GM19452 (cell line): ENCODE measurements at regions not wholly inside any gene's neighbourhood (a gene's known extent, or its start where the extent isn't known, plus 50 kb on each side); places are given as distances from the start of the nearest gene placed in this dataset.

Experiments used
- ATAC-seq: cut with Tn5 transposase; IDR thresholded peaks from one replicate; pipeline ENCODE4 v1.9.1; 2021; ENCODE audit not compliant: unreplicated experiment

DNA sequence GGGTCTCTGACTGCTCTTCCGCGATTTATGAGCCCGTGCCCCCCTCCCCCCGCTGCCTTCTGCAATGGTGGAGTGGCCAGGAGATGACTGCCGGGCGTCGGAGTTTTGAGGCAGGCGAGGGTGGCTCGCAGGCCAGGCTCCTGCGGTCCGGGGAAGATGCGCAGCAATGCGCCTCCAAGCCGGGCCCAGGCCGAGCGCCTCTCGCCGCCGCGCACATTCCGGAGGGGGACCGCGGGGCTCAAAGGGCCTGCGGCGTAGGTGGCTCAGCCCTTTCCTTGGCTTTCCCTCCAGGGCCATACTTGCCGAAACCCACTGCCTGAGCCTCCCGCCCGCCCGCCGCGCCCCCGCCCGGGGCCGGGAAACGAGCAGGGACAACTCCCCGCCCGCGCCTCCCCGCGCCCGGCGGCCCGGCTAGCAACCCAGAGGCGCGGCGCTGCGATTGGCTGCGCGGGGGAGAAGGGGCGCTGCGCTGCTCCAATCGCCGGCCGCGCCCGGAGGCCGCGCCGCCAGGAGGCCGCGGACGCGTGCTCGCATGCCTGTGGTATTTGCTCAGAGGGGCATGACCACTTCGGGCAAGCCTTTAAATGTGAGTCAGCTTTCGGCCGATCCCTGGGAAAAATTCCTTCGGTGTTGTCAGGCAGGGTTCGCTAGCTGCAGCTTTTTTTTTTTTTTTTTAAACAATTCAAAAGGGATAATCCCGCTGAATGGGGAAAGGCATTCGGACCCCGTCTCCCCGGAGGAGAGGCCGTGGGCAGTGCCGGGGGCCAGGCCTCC is 157.9 kb upstream of the PARP11 start:
- ATAC-seq = no peak

DNA sequence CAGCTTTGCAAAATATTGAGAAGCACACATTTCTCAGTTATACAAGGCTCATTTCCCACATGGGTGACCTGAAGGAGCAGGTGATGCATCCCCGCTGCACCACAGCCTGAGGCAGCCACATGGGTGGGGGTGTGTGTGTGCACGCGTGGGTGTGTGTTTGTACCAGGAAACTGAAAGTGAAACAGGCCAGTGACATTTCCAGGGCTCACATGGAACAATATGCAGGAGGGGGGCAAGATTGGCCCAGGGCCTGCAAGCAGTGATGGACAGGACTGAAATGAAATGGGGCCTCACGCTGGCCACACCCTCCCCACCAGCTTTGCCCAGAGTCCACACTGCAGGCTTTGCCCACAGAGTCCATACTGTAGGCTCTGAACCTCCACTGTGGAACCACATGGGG is 154.2 kb upstream of the PARP11 start:
- no peak for ATAC-seq

DNA sequence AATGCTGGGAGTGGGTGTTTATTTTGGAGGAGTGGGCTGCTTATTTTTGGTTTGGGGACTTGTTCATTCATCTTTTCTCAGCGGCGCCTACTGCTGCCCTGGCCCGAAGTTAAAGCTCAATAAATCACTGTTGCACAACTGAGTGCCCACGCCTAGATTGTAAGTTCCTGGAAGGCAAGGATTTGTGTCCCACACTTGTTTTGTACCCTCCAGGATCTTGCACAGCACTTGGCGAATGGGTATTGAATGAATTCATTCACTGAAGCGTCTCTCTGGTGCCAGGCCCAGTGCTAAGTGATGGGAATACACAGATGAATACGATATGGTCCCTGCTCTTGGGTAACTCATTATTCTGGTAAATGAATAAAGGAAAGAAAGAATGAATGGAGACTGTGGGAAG is 153.3 kb upstream of the PARP11 start:
- ATAC-seq = no peak

DNA sequence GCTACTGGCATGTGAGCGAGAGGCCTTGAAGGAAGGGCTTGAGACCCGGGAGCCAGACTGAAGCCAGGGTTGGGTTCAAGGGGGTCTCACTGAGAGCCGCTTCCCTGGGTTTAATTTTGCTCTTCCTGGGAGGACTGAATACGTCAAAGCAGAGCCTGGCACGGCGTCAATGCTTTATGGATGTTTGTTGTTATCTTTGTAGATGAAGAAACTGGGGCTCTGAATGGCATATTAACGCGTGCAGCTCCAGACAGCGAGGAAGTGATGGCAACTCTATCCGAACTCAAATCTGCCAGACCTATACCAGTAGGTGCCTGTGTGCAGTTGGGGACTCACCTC is 152.8 kb upstream of the PARP11 start:
- ATAC-seq = no peak

DNA sequence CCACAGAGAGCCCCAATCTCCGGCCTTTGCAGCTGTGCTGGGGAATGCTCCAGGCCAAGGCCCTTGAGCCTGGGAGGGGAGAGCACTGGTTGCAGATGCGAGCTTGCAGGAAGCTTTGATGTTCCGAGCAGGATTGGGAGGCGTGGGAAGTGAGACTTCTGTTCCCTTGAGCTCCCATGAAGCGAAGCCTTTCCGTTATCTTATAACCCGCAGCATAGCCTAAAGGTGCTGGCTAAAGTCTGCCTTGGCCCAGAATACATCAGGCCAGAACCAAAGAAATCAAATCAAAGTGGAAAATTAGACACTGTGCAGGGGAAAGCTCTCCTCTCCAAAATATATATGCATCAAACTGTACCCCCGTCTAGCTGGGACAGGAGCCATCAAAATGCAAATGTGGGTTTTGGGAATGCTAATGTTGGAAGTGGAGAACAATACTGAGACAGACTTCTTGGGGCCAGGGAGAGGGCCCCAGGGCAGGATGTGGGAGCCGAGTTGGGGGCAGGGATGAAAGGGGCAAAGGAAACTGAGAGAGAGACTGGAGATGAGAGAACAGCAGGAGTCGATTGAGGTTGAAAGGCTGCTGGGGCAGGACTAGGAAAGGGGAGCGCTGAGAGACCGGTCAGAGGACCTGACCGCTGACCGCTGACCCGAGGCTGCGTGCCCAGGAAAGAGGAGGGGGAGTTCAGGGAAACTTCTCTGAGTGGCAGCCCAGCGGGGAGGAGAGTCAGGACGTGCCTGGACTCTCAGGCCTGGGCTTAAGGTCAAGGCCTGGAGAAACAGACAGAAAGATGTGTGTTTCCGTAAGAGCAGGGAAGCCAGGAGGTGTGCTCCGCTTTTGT is 152.2 kb upstream of the PARP11 start:
- ATAC-seq = no peak

DNA sequence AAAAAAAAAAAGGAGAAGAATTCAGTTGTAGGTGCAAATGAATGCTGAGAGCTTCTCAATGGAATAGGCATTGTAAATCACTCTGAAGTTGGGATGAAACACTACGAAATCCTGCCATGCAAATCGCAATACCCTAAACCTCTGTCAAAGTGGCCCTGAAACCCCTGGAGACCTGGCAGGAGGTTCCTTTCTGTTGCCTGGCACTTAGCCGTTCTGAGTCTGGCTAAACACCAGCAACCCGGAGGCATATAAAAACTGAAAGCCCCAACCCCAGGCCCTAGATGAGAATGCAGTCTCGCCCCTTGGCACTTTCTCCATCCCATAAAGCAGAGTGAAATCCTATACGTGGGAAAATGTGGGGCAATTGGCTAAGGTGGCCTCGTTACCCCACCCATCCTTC is 151.5 kb upstream of the PARP11 start:
- ATAC-seq = no peak

DNA sequence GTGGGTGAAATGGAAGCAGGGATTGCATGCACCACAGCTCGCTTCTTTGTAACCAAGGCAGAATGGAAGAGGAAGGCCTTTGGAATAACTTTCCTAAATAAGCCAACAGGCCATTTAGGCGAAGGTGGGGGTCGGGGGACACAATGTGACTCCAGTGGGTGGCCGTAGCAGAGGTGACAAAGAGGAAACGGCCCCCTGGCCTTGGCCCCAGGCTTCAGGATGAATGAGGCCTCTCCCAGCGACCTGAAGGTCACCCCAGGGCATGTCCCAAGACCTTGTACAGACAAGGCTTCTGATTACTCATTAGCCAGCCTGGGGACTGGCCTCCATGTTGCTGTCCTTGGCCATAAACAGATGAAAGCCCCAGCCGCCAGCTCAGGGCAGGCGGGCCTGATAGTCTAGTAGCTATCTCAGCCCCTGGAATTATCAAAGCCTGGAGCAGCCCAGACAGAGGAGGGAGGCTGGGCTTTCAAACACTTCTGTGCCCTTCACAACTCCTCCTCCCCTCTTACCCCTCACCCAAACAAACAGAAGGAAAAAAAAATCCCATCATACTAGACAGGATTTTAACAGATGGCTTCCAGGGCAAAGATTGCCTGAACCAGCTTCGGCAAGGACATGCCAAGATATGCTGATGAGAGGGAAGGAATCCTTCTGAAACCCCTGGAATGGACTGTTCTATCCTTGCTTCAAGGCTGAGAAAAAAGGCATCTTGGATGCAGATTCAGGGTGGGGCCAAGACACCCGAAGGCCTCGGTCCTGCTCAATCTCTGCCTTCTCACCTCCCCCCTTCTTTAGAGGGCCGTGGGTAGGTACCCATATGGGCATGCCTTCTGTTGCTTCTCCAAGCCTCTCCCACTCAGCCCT is 142.3 kb upstream of the PARP11 start:
- no peak for ATAC-seq

DNA sequence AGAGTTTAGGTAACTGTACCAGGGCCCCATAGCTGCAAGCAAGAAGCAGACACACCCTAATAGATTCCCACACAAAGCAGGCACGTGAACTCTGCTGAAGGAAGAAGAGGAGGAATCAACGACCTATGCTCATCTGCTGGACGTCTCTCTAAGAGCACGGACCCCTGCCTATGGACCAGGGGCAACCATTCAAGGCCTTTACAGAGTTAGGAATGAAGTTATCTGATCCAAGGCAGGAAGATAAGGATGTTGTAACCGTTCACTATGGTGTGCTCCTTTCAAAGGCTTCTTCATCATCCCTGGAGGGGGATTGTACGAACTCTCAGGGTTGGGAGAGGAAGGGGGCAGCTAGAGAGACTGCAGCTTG is 141.6 kb upstream of the PARP11 start:
- ATAC-seq = no peak

DNA sequence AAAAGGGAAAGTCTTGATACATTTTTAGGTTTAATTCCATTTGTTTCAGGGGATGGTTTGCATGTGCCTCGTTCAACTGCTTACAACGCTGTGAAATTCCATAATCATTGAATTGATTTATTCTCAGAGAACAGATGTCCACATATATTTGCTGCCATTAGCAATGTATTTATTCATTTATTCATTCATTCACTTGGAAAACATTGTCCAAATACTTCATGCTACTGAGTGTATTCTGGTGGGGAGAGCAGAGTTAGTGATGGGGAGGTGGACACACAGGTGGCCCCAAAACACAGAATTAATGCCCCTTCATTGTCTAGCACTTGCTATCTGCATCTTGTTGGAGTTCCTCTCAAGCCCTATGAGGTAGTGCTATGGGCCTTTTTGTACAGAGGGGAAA is 141.2 kb upstream of the PARP11 start:
- ATAC-seq = no peak

DNA sequence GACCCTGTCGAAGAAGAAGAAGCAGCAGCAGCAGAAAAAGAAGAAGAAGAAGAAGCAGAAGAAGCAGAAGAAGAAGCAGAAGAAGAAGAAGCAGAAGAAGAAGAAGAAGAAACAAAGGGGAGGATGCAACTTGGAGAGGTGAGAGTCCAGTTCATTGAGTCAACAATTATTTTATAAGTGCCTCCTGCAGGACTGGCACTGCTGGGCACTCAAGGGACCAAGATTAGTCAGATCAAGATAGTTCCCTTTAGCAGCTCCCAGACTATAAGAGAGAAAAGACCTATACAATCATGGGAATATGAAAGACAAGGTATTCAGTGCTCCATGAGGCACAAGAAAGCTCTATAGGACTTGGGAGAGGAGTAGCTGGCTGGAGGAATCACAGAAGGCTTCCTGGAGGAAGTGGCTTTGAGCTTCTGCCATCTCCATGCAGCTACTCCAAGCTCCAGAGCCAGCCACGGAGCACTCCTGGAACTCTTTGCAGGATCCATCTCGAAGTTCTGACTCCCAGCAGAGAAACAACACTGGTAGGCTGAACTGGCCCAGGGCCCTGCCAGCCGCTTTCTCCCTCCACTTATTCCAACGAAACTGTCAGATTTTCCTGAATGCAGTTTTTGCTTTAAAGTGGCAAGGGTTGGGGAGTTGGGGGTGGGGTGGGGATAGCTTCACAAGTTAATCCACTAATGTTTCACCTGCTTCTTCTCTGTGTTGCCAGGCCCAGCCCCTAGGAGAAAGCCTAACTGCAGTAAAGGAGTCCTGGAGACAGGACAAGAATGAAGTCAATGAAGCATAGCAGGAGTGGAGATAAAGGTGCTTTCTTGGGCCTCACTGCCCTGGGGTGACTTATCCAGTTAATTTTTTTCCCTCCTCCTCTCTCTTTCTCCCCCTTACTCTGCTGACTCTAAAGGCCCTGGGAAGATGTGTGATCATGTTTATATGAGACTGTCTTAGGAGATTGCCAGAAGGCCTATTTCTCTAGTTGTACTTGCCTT is 140.1 kb upstream of the PARP11 start:
- no peak for ATAC-seq

DNA sequence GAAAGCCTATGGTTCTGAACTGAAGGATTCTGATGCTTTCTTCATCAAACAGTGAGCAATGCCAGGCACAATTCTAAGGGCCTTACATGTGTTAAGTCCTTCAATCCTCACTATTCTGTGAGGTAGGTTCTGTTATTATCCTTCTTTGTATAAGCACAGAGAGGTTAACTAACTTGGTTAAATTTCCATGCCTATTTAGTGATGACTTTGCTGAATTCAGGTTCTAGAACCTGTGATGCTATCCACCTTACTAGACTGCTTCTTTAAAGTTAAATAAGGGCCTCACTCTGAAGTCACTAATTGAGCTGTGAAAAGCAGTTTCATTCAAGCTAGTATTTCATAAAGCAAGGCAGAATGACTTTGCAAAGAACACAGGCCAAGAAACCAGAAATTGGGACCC is 138.9 kb upstream of the PARP11 start:
- ATAC-seq = no peak

DNA sequence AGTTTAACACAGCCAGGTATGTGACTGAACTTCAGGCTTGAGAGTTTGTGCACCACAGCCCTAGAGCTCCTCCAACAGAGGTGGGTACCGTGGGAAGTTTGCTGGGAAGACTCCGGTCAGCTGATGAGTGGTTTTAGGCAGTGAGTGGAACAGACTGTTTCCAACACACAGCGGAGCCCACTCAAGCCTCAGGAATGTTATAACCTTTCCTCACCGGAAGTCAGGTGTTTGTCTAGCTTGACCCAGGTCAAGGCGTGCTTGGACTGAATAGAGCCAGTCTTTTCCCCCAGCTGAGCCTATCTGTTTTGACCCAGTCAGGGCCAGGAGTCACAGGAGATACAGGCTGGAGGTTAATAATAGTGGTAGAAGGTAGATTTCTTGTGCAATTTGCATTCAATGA is 138.4 kb upstream of the PARP11 start:
- no peak for ATAC-seq

DNA sequence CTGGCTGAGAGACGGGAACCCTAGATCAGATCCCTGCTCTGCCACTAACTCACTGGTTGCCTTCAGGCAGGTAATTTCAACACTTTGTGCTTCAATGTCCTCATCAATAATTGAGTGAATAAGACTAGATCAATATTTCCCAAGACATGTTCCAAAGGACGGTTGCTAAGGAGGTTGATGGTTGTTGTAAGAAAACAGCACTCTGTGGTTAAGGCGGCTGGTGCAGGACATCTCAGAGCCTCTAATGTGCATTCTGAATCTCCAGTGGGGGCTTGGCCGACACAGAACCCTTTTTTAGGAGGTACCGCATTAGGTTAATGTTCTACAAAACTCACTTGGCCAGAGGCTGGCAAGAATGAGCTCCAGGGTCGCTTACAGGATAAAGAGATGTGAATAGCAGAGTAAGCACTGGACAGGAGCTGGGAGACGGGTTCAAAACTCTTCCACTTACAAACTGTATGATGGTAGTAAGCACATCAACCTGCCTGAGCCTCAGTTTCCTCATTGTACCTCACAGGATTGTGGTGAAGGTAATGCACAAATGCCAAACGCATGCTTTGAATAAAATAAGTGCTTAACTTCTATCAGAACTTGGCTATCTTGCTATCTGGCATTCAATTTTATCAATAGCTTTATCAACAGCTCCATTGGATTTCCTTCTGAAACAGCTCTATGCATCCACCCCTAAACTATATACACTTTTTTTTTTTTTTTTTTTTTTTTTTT is 136.9 kb upstream of the PARP11 start:
- ATAC-seq = no peak

DNA sequence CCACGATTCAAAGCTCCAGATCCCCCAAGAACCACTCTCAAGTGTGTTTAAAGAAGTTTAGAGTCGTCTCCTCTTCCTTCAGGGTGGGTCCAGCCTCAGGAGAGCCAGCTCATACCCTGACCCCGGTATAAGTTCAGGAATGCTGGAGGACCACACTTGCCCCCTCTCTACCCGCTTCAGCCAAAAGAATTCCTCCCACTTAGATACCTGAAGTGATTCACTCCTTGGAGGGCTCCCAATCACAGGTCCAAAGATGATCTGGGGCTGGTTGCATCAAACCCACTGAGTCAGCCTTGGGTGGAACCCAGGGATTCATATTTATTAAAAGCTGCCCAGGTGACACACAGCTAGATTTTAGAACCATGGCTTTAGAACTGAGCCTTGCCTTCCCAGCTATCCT is 133.5 kb upstream of the PARP11 start:
- no peak for ATAC-seq

DNA sequence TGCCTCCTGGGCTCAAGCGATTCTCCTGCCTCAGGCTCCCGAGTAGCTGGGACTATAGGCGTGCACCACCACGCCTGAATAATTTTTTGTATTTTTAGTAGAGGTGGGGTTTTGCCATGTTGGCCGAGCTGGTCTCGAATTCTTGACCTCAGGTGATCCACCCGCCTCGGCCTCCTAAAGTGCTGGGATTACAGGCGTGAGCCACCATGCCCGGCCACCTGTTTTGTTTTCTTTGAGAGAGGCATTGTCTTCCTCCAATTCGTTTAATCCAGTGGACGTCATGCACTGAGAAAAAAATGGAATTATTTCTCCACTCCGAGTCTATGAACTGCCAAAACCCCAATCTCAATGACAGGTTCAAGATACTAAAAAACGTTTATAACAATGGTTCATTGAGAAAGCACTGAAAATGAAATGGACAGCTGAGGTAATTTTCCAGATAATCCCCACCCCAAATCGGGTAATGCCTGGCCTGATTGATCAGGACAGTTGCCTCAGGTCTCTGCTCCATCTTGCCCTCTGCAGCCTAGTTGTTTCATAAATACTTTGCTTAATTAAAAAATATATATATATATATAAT is 132.7 kb upstream of the PARP11 start:
- ATAC-seq = no peak

DNA sequence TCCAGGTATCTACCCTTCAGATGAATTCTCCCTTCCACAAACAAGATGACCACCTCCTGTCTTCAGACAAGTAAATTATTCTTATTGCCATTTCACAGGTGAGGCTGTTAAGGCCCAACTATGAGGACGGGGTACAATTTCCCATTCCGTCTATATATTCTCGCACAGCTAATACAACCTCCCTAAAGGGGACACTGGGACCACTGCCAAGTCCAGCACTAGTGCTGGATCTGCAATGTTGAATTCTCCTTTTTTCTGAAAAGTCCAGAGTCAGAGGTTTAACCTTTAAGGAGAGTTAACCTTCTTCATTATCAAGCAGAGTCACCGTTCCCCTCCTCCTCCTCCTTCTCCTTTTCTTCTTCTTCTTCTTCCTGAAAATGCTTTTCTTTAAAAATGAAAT is 130.4 kb upstream of the PARP11 start:
- ATAC-seq = no peak

DNA sequence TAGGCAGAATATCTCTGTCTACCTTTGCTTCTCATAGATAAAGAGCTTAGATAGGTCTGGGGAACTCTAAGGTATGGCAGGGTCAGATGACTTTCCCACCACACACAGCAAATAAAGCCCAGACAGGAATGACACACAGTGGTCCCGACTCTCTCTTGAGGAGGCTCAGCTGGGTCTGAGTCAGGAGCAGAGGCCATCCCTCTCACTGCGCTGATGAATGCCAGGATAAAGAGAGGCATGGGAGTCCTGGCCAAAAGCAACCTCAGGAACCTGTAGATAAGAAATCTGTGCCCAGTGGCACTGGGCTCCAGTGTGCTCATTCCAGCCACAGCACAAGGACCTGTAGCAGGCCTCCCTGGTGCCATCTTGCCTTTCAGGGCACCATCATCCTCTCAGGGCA is 129.4 kb upstream of the PARP11 start:
- ATAC-seq = no peak

DNA sequence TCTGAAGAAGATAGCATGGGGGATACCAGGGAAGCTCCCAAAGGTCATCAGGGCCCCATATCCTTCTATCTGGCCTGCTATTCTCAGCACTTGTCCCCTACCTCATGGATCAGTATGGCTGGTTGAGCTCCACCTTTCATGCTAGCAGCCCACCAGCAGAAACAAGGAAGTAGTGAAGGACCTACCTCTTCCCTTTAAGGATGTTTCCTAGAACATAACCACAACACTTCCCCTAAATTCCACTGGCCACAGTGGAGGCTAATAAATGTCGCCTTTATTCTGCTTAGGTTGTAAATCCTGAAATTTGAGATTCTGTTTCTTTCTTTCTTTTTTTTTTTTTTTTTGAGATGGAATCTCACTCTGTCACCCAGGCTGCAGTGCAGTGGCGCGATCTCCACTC is 128.6 kb upstream of the PARP11 start:
- no peak for ATAC-seq

DNA sequence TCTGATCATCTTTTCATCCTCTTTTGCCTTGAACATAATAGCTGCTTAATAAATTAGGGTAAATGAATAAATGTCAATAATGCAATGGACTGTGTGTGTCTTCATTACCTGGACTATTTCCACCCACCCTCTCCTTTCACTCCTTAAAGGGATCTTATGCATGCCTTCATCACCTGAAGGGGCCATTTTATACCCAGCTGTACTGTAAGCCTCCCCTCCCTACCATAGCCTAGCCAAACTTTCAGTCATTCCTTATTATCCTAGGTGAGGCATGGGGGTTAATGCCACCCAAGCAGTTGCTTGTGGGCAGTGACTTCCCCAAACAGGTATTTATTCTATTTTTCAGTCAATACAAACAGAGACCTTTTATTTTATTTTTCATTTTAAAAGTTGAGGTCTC is 127.8 kb upstream of the PARP11 start:
- ATAC-seq = no peak

DNA sequence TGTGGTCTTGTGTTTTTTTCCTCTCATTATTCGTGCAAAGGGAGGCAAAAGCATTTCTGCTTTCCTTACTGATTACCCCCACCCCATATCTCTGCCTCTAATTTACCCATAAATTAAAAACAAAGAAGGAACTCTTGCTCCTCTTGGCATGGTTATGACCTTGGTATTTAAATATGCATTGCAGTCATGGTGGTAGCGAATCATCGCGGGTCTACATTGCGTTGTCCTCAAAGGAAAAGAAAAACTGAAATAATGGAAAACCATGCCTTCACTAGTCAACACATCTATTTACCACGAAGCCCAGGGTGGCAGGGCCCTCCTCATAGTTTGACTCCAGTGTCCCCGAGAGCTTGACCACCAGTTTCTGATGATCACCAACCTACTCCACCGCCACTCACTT is 126.7 kb upstream of the PARP11 start:
- no peak for ATAC-seq
